T47D (cell line): ENCODE measurements at regions not wholly inside any gene's neighbourhood (a gene's known extent, or its start where the extent isn't known, plus 50 kb on each side); places are given as distances from the start of the nearest gene placed in this dataset.

Experiments used
- DNase-seq, 2 experiments: peaks; one replicate each; pipeline versions ENCODE4 v3.0.0 to v3.0.0-alpha.2; 2011 to 2012; ENCODE audit warnings: low read depth in 1 of 2, low spot score in 1 of 2
- JUND ChIP-seq: IDR thresholded peaks from 2 replicates; pipeline ENCODE4 v1.6.1; 2012; ENCODE audit warnings: low read depth
- in situ Hi-C: cut with HindIII; loops from 2 replicates; pipeline ENCODE4 v1.10.0; 2016; ENCODE audit warnings: low sequenced_read_pairs, low pct_unique_long_range_greater_than_20kb

GRCh38 chr10:34931216-34931615 is 116.1 kb upstream of the PARD3 start:
- DNase-seq = peak; percentile 35 to 67
- in situ Hi-C loops = no loop called here
- peak; percentile 40; the same call in 1 of the 2 replicates for TF ChIP-seq JUND

GRCh38 chr10:34922138-34922537 is 107.0 kb upstream of the PARD3 start:
- no peak for TF ChIP-seq JUND
- in situ Hi-C loops = no loop called here
- no peak for DNase-seq

GRCh38 chr10:34920578-34920977 is 105.5 kb upstream of the PARD3 start:
- DNase-seq = no peak
- TF ChIP-seq JUND = no peak
- in situ Hi-C loops = no loop called here

- no peak for DNase-seq
- no peak for TF ChIP-seq JUND
- in situ Hi-C loops = no loop called here
These were observed 103.8 kb upstream of the PARD3 start for GRCh38 chr10:34918776-34919315.

- DNase-seq = no peak
- TF ChIP-seq JUND = no peak
- in situ Hi-C loops = no loop called here
These were observed 103.1 kb upstream of the PARD3 start for GRCh38 chr10:34918060-34918775.

GRCh38 chr10:34916314-34916713 is 101.2 kb upstream of the PARD3 start:
- no peak for DNase-seq
- in situ Hi-C loops = no loop called here
- TF ChIP-seq JUND = no peak

GRCh38 chr10:34912771-34913170 is 97.7 kb upstream of the PARD3 start:
- DNase-seq = no peak
- in situ Hi-C loops = no loop called here
- no peak for TF ChIP-seq JUND

GRCh38 chr10:34911661-34912205 is 96.6 kb upstream of the PARD3 start:
- TF ChIP-seq JUND = no peak
- no peak for DNase-seq
- in situ Hi-C loops = no loop called here

GRCh38 chr10:34908481-34908880 is 93.4 kb upstream of the PARD3 start:
- no peak for DNase-seq
- in situ Hi-C loops = no loop called here

GRCh38 chr10:34907743-34908430 is 92.8 kb upstream of the PARD3 start:
- in situ Hi-C loops = no loop called here
- TF ChIP-seq JUND = no peak
- DNase-seq = no peak

More at GRCh38 chr10:34908481-34908880, 93.4 kb upstream of the PARD3 start:
- TF ChIP-seq JUND = no peak

- peak; percentile 4 to 90 for DNase-seq
- no peak for TF ChIP-seq JUND
- in situ Hi-C loops = no loop called here
These were observed 91.2 kb upstream of the PARD3 start for GRCh38 chr10:34906067-34906965.
